GM12878 (cell line): ENCODE measurements at regions not wholly inside any gene's neighbourhood (a gene's known extent, or its start where the extent isn't known, plus 50 kb on each side); places are given as distances from the start of the nearest gene placed in this dataset.

Source experiments
- ATAC-seq: fragments of 200-7000 bp; cut with Tn5 transposase; 3 replicates; pipeline ENCODE4 v1.9.1; 2020; ENCODE audit warnings: mild to moderate bottlenecking, moderate library complexity
- BruUV-seq: library from RNA; stranded (reverse); fragments of 400-500 nt; replicated peaks from 2 replicates; lab custom pipeline; 2021; lab: Mats Ljungman, UMichigan
- CTCF ChIA-PET: fragments of 300-600 bp; sonication (Branson Sonifier 250); formaldehyde crosslinking; extraction: SDS; loops from one replicate; lab custom pipeline; 2021; ENCODE audit warnings: inconsistent platforms; lab: Yijun Ruan, JAX
- POLR2A ChIA-PET: fragments of 350-600 bp; formaldehyde crosslinking; extraction: SDS; loops from one replicate; lab custom pipeline; 2021; ENCODE audit warnings: inconsistent platforms; lab: Charles Lee
- RAD21 ChIA-PET: fragments of 300-600 bp; sonication (Branson Sonifier 250); formaldehyde crosslinking; loops from one replicate; lab custom pipeline; 2023; ENCODE audit warnings: antibody characterized with exemption; ENCODE audit not compliant: unreplicated experiment; lab: Charles Lee
- SMC1A ChIA-PET: fragments of 300-600 bp; sonication (Branson Sonifier 250); formaldehyde crosslinking; loops from one replicate; lab custom pipeline; 2023; ENCODE audit not compliant: unreplicated experiment, uncharacterized antibody; lab: Charles Lee
- DNase-seq: peaks from one replicate; pipeline ENCODE4 v3.0.0-alpha.2; 2011; ENCODE audit warnings: low read depth, low spot score
- FAIRE-seq: peaks from 3 replicates; lab custom pipeline; 2011; peaks lifted over from hg19 to GRCh38; lab: Jason Lieb, UNC
- H2AFZ ChIP-seq: 2 replicates; pipeline ENCODE4 v1.6.0; 2011; ENCODE audit warnings: low read depth, low read length, control low read depth; ENCODE audit not compliant: control insufficient read depth
- H3K27ac ChIP-seq: 2 replicates; pipeline ENCODE4 v1.5.1; 2011; ENCODE audit warnings: control low read depth; ENCODE audit not compliant: control insufficient read depth, insufficient read depth
- H3K27me3 ChIP-seq, 2 experiments: replicated peaks in 1 of 2; 2 replicates each; pipeline versions ENCODE4 v1.6.0 to v1.6.1; 2011; ENCODE audit warnings: low read length in 1 of 2; ENCODE audit not compliant: control insufficient read depth in 2 of 2, insufficient read depth in 2 of 2
- H3K36me3 ChIP-seq, 2 experiments: 2 replicates each; pipeline ENCODE4 v1.5.1; 2011; ENCODE audit warnings: low read length in 1 of 2; ENCODE audit not compliant: control insufficient read depth in 2 of 2, insufficient read depth in 2 of 2
- H3K4me1 ChIP-seq: 2 replicates; pipeline ENCODE4 v1.6.1; 2011; ENCODE audit warnings: mild to moderate bottlenecking, low read length, moderate library complexity, mixed read lengths; ENCODE audit not compliant: control insufficient read depth, insufficient read depth
- H3K4me2 ChIP-seq: 2 replicates; pipeline ENCODE4 v1.6.0; 2011; ENCODE audit warnings: control low read depth; ENCODE audit not compliant: control insufficient read depth, insufficient read depth
- H3K4me3 ChIP-seq: fragments of 200-600 bp; sonication (generic); 2 replicates; pipeline ENCODE4 v1.5.1; 2016
- H3K79me2 ChIP-seq: 2 replicates; pipeline ENCODE4 v1.6.0; 2011; ENCODE audit warnings: low read length; ENCODE audit not compliant: control insufficient read depth, insufficient read depth
- H3K9ac ChIP-seq: 2 replicates; pipeline ENCODE4 v1.8.0; 2011; ENCODE audit warnings: low read length, control low read depth, mixed read lengths; ENCODE audit not compliant: control insufficient read depth, insufficient read depth
- H3K9me3 ChIP-seq: replicated peaks from 3 replicates; pipeline ENCODE4 v1.5.1; 2011; ENCODE audit warnings: mild to moderate bottlenecking, low read length; ENCODE audit not compliant: control insufficient read depth, insufficient read depth
- H4K20me1 ChIP-seq: 2 replicates; pipeline ENCODE4 v1.6.0; 2011; ENCODE audit not compliant: control insufficient read depth, insufficient read depth
- CBX3 ChIP-seq: fragments of 200-600 bp; sonication (generic); IDR thresholded peaks from 2 replicates; pipeline ENCODE4 v1.6.1; 2016; ENCODE audit warnings: low read depth, borderline replicate concordance
- EZH2 ChIP-seq: IDR thresholded peaks from 2 replicates; pipeline ENCODE4 v1.6.1; 2012; ENCODE audit warnings: low read depth, mild to moderate bottlenecking, control low read depth, inconsistent platforms, low read length, borderline replicate concordance; ENCODE audit not compliant: control insufficient read depth
- GABPA ChIP-seq: IDR thresholded peaks from 2 replicates; pipeline ENCODE4 v1.6.1; 2014; ENCODE audit warnings: antibody characterized with exemption, low read depth, mild to moderate bottlenecking, inconsistent platforms
- LARP7 ChIP-seq: fragments of 450-650 bp; IDR thresholded peaks from 2 replicates; pipeline ENCODE4 v1.6.1; 2017; ENCODE audit warnings: mild to moderate bottlenecking
- MEF2B ChIP-seq: fragments of 450-650 bp; IDR thresholded peaks from 2 replicates; pipeline ENCODE4 v1.6.1; 2018; ENCODE audit warnings: mild to moderate bottlenecking, moderate library complexity; ENCODE audit not compliant: partially characterized antibody, poor library complexity, severe bottlenecking
- MYB ChIP-seq: fragments of 150-350 bp; IDR thresholded peaks from 2 replicates; pipeline ENCODE4 v1.6.1; 2014; ENCODE audit warnings: mild to moderate bottlenecking, low read depth, low read length, borderline replicate concordance
- PBX3 ChIP-seq: IDR thresholded peaks from 2 replicates; pipeline ENCODE4 v1.6.1; 2011; ENCODE audit warnings: mild to moderate bottlenecking, low read depth, low read length, moderate library complexity; ENCODE audit not compliant: insufficient replicate concordance
- POU2F2 ChIP-seq: IDR thresholded peaks from 3 replicates; pipeline ENCODE4 v1.6.1; 2011; ENCODE audit warnings: low read depth, mild to moderate bottlenecking, low read length, borderline replicate concordance
- RELA ChIP-seq: fragments of 450-650 bp; IDR thresholded peaks from 2 replicates; pipeline ENCODE4 v1.8.0; 2014; ENCODE audit warnings: borderline replicate concordance; ENCODE audit not compliant: partially characterized antibody
- REST ChIP-seq: IDR thresholded peaks from 2 replicates; pipeline ENCODE4 v1.6.1; 2012; ENCODE audit warnings: mild to moderate bottlenecking, low read depth, low read length
- TAF1 ChIP-seq: IDR thresholded peaks from 2 replicates; pipeline ENCODE4 v1.6.1; 2011; ENCODE audit warnings: mild to moderate bottlenecking, low read depth, low read length, borderline replicate concordance
- USF1 ChIP-seq: IDR thresholded peaks from 2 replicates; pipeline ENCODE4 v1.6.1; 2011; ENCODE audit warnings: borderline replicate concordance, low read depth, mild to moderate bottlenecking, moderate library complexity, mixed read lengths, low read length; ENCODE audit not compliant: insufficient read depth; ENCODE audit errors: extremely low read length
- WGBS: methylation state at CpG from one replicate; pipeline ENCODE4 v1.1.6; 2016; ENCODE audit warnings: low lambda C conversion rate; ENCODE audit not compliant: insufficient replicate concordance, insufficient coverage; ENCODE audit errors: missing lambda C conversion rate; 5-methylcytosine and 5-hydroxymethylcytosine counted together
- in situ Hi-C: fragments of 300-500 bp; cut with MboI; formaldehyde crosslinking; loops from 9 replicates; pipeline ENCODE4 v1.14.3; 2018; ENCODE audit warnings: mixed read lengths
- intact Hi-C: fragments of 100-400 bp; cut with micrococcal nuclease; formaldehyde crosslinking; loops from one replicate; pipeline ENCODE4 v1.14.2; 2022; ENCODE audit not compliant: unreplicated experiment
- TF ChIP-seq, protein P1 (sequence below): fragments of 450-650 bp; IDR thresholded peaks from 2 replicates; pipeline ENCODE4 v1.6.1; 2017; ENCODE audit warnings: mild to moderate bottlenecking, moderate library complexity

DNA sequence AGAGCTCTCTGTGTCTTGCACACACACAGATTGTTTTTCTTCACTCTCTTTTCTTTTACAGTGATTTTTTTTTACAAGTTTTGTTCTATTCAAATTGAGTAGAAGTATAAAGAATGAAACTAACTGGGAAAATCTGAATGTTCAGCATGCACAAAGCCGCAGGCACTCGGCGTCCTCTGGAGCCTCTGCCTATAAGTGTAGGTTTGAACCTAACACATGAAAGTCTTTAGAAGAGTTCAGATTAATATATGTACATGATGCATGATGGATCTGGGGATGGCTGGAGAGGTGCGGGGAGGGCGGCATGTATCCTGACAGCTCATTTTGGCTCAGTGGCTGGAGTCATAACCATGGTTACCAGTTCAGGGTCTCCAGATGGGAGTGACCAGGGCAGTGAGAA lies 301.1 kb upstream of the CDH4 start (continued):
- no peak for TF ChIP-seq REST
- TF ChIP-seq EZH2: no peak
- TF ChIP-seq MYB: no peak
- no peak for TF ChIP-seq TAF1
- TF ChIP-seq MEF2B: no peak
- TF ChIP-seq USF1: no peak
- no peak for TF ChIP-seq CBX3
- TF ChIP-seq RELA: no peak

DNA sequence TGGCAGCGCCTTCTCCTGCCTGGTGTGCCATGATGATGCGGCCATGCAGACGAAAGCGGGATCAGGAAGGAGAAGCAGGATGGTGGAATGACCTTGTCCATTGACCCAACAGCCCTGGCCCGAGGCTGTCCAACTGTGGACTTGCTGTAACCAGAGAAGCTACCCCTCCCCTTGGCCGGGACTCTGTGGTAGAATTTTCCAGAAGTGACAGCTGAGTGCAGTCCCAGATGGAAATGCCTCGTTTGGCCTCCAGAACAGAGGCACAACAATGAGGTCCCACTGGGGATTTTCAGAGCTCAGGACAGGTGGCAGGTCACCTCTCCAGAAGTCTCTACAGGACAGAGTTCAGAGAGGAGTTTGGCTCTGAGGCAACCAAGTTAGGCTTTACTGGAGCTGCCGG lies 299.2 kb upstream of the CDH4 start:
- Histone ChIP-seq H2AFZ (no peak overlapping the region), H3K79me2 (no peaks in the 10 kb centered on the region), H3K4me1 (no peaks in the 10 kb centered on the region), H4K20me1 (no peaks in the 10 kb centered on the region), H3K4me3 (no peak overlapping the region), H3K4me2 (no peak overlapping the region), H3K9ac (no peak overlapping the region), H3K36me3 (no peaks in the 10 kb centered on the region), H3K9me3 (no peaks in the 10 kb centered on the region; the same call in 2 of the 3 replicates), H3K27ac (no peak overlapping the region), H3K27me3 (no peaks in the 10 kb centered on the region)
- in situ Hi-C loops (loop anchor here (25.0 kb wide), 2 partner anchors 109 to 359 kb away; no protein-coding TSS in a partner anchor), intact Hi-C loops (no loop called here)
- BruUV-seq: no TSS peak
- RAD21 ChIA-PET: no interaction called here
- SMC1A ChIA-PET: no interaction called here
- ATAC-seq: no peak
- CTCF ChIA-PET: no interaction called here
- no peak for DNase-seq
- 35% methylated on average over 8 of the region's 8 CpGs for WGBS
- FAIRE-seq: no peak
- POLR2A ChIA-PET: no interaction called here
- TF ChIP-seq PBX3 (no peak), LARP7 (no peak), GABPA (no peak), POU2F2 (no peak)
- TF ChIP-seq, protein P1, sequence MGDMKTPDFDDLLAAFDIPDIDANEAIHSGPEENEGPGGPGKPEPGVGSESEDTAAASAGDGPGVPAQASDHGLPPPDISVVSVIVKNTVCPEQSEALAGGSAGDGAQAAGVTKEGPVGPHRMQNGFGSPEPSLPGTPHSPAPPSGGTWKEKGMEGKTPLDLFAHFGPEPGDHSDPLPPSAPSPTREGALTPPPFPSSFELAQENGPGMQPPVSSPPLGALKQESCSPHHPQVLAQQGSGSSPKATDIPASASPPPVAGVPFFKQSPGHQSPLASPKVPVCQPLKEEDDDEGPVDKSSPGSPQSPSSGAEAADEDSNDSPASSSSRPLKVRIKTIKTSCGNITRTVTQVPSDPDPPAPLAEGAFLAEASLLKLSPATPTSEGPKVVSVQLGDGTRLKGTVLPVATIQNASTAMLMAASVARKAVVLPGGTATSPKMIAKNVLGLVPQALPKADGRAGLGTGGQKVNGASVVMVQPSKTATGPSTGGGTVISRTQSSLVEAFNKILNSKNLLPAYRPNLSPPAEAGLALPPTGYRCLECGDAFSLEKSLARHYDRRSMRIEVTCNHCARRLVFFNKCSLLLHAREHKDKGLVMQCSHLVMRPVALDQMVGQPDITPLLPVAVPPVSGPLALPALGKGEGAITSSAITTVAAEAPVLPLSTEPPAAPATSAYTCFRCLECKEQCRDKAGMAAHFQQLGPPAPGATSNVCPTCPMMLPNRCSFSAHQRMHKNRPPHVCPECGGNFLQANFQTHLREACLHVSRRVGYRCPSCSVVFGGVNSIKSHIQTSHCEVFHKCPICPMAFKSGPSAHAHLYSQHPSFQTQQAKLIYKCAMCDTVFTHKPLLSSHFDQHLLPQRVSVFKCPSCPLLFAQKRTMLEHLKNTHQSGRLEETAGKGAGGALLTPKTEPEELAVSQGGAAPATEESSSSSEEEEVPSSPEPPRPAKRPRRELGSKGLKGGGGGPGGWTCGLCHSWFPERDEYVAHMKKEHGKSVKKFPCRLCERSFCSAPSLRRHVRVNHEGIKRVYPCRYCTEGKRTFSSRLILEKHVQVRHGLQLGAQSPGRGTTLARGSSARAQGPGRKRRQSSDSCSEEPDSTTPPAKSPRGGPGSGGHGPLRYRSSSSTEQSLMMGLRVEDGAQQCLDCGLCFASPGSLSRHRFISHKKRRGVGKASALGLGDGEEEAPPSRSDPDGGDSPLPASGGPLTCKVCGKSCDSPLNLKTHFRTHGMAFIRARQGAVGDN: no peak
